OCI-LY3 (cell line): ENCODE measurements at regions not wholly inside any gene's neighbourhood (a gene's known extent, or its start where the extent isn't known, plus 50 kb on each side); places are given as distances from the start of the nearest gene placed in this dataset.

Experiments used
- H2AFZ ChIP-seq: fragments of 200-600, 300-600 bp; shearing (Covaris generic); 2 replicates; pipeline ENCODE4 v1.6.0; 2014; ENCODE audit warnings: antibody characterized with exemption, low read depth, low read length
- H3K27ac ChIP-seq: fragments of 200-600, 300-600 bp; sonication (generic); 2 replicates; pipeline ENCODE4 v1.5.1; 2014; ENCODE audit warnings: mild to moderate bottlenecking, low read length, moderate library complexity, mixed read lengths
- H3K27me3 ChIP-seq: fragments of 200-600, 300-600 bp; sonication (generic); 2 replicates; pipeline ENCODE4 v1.6.1; 2014; ENCODE audit warnings: low read depth, low read length, mixed read lengths
- H3K36me3 ChIP-seq: fragments of 200-600, 300-600 bp; sonication (generic); replicated peaks from 2 replicates; pipeline ENCODE3; 2014; ENCODE audit warnings: low read depth, low read length, mixed read lengths
- H3K4me1 ChIP-seq: fragments of 300-600, 200-600 bp; sonication (generic); 2 replicates; pipeline ENCODE4 v1.6.1; 2014; ENCODE audit warnings: low read length, mixed read lengths
- H3K4me2 ChIP-seq: fragments of 200-600, 300-600 bp; sonication (generic); 2 replicates; pipeline ENCODE4 v1.6.1; 2014; ENCODE audit warnings: low read length, mixed read lengths
- H3K4me3 ChIP-seq: fragments of 300-600, 200-600 bp; sonication (generic); 2 replicates; pipeline ENCODE4 v1.5.1; 2014; ENCODE audit warnings: antibody characterized with exemption, mild to moderate bottlenecking, low read length, moderate library complexity
- H3K79me2 ChIP-seq: fragments of 300-600, 200-600 bp; shearing (Covaris generic); 2 replicates; pipeline ENCODE4 v1.6.1; 2014; ENCODE audit warnings: mild to moderate bottlenecking, low read length, mixed read lengths
- H3K9ac ChIP-seq: fragments of 300-600, 200-600 bp; shearing (Covaris generic); 2 replicates; pipeline ENCODE4 v1.6.0; 2014; ENCODE audit warnings: mild to moderate bottlenecking, low read length, moderate library complexity
- H3K9me3 ChIP-seq: fragments of 200-600, 300-600 bp; shearing (Covaris generic); 2 replicates; pipeline ENCODE4 v1.6.1; 2014; ENCODE audit warnings: low read length, mixed read lengths; ENCODE audit not compliant: insufficient read depth
- H4K20me1 ChIP-seq: fragments of 200-600, 300-600 bp; sonication (generic); 2 replicates; pipeline ENCODE4 v1.6.1; 2016; ENCODE audit warnings: low read length, mixed read lengths; ENCODE audit not compliant: insufficient read depth
- EZH2phosphoT487 ChIP-seq: fragments of 200-600 bp; shearing (Covaris generic); IDR thresholded peaks from 2 replicates; pipeline ENCODE4 v1.6.1; 2018; ENCODE audit warnings: antibody characterized with exemption, mixed run types, low read depth
- TF ChIP-seq, protein P1 (sequence below): fragments of 200-600, 300-600 bp; sonication (generic); IDR thresholded peaks from 2 replicates; pipeline ENCODE4 v1.5.1; 2014; ENCODE audit warnings: antibody characterized with exemption, low read length, low read depth

DNA sequence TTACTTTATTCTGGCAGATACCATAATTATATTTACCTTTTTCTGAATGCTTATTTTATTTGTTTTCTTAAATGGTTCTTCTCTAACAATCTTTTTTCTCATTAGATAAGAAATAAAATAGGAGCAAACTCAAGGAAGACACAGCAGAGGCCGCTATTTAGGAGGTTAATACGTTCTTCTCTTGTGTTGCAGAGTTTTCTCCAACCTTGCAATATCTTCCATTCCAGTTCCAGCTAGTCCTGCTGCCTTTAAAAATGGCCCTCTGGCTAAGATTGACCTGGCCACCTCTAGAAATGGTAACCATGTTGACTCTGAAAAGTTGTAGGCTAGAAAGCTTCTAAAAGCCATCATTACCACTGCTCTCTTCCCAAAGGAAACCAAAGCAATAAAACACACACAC, 718.8 kb downstream of the MAT2B start:
- H3K27me3 ChIP-seq: no peaks in the 10 kb centered on the region
- no peak overlapping the region for H2AFZ ChIP-seq
- H3K9me3 ChIP-seq: no peaks in the 10 kb centered on the region
- H3K36me3 ChIP-seq: no peaks in the 10 kb centered on the region
- H3K4me2 ChIP-seq: no peak overlapping the region
- H3K4me1 ChIP-seq: no peaks in the 10 kb centered on the region
- no peaks in the 10 kb centered on the region for H3K79me2 ChIP-seq
- no peak overlapping the region for H3K27ac ChIP-seq
- no peak overlapping the region for H3K9ac ChIP-seq
- no peak for TF ChIP-seq EZH2phosphoT487
- TF ChIP-seq, protein P1, sequence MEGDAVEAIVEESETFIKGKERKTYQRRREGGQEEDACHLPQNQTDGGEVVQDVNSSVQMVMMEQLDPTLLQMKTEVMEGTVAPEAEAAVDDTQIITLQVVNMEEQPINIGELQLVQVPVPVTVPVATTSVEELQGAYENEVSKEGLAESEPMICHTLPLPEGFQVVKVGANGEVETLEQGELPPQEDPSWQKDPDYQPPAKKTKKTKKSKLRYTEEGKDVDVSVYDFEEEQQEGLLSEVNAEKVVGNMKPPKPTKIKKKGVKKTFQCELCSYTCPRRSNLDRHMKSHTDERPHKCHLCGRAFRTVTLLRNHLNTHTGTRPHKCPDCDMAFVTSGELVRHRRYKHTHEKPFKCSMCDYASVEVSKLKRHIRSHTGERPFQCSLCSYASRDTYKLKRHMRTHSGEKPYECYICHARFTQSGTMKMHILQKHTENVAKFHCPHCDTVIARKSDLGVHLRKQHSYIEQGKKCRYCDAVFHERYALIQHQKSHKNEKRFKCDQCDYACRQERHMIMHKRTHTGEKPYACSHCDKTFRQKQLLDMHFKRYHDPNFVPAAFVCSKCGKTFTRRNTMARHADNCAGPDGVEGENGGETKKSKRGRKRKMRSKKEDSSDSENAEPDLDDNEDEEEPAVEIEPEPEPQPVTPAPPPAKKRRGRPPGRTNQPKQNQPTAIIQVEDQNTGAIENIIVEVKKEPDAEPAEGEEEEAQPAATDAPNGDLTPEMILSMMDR: no peak
- H4K20me1 ChIP-seq: no peaks in the 10 kb centered on the region
- no peak overlapping the region for H3K4me3 ChIP-seq

DNA sequence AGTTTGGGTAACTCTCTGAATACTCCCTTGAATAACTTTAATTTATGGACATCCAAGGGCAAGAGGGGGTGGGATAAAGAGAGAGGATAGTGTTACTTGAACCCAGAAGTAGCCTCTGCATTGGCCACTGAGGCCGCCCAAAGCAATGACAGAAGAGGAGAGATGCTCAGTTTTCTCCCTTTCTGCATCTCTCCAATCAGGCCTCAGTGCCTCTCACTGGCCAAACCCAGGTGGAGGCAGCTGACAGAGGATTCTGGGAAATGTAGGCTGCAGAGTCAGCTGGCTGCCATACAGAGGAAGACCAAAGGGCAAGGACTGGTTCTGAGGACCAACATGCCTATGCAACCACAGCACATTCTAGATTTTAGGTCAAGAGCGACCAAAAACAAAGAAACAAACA, 719.4 kb downstream of the MAT2B start:
- Histone ChIP-seq H3K27me3 (no peaks in the 10 kb centered on the region), H3K27ac (no peak overlapping the region), H3K36me3 (no peaks in the 10 kb centered on the region), H2AFZ (no peak overlapping the region), H3K9ac (no peak overlapping the region), H3K9me3 (no peaks in the 10 kb centered on the region), H3K79me2 (no peaks in the 10 kb centered on the region), H3K4me2 (no peak overlapping the region), H3K4me3 (no peak overlapping the region), H3K4me1 (no peaks in the 10 kb centered on the region), H4K20me1 (no peaks in the 10 kb centered on the region)
- no peak for TF ChIP-seq EZH2phosphoT487
- TF ChIP-seq, protein P1: no peak

DNA sequence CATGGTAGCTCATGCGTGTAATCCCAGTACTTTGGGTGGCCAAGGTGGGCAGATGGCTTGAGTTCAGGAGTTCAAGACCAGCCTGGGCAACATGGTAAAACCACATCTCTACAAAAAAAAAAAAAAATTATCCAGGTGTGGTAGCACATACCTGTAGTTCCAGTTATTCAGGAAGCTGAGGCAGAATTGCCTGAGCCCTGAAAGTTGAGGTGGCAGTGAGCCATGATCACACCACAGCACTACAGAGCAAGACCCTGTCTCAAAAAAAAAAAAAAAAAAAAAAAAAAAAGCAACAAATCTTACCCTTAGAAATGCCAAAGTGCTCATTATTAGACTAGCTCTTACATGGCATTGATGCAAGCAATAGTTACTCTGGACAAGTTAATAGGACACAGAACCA, 724.9 kb downstream of the MAT2B start:
- H3K36me3 ChIP-seq: no peaks in the 10 kb centered on the region
- H3K27me3 ChIP-seq: no peaks in the 10 kb centered on the region
- no peaks in the 10 kb centered on the region for H3K4me1 ChIP-seq
- no peak overlapping the region for H3K4me2 ChIP-seq
- H3K27ac ChIP-seq: no peak overlapping the region
- TF ChIP-seq EZH2phosphoT487: no peak
- TF ChIP-seq, protein P1: no peak
- H3K79me2 ChIP-seq: no peaks in the 10 kb centered on the region
- no peak overlapping the region for H3K9ac ChIP-seq
- no peak overlapping the region for H2AFZ ChIP-seq
- no peaks in the 10 kb centered on the region for H3K9me3 ChIP-seq
- H4K20me1 ChIP-seq: no peaks in the 10 kb centered on the region
- H3K4me3 ChIP-seq: no peak overlapping the region

DNA sequence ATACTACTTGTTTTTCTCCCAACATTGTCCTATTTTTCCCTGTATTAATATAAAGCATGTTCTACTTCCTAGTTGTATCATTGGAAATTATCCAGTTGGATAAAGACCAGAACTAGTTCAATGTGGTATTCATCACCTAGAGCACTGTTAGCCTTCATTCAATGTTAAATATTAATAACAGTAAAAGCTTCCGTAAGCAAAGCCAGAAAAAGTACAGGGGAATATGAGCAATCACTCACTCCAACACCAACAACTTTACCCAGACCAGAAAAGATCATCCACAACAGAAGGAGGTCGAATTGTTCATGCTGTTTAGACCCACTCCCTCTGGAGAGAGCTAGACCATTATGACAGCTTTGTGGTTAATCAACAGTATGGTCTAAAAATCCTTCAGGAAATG, 728.4 kb downstream of the MAT2B start:
- no peaks in the 10 kb centered on the region for H3K79me2 ChIP-seq
- H3K4me2 ChIP-seq: no peak overlapping the region
- H3K36me3 ChIP-seq: no peaks in the 10 kb centered on the region
- no peak overlapping the region for H3K4me3 ChIP-seq
- no peak for TF ChIP-seq EZH2phosphoT487
- TF ChIP-seq, protein P1: no peak
- H3K27ac ChIP-seq: no peak overlapping the region
- H2AFZ ChIP-seq: no peak overlapping the region
- H3K9ac ChIP-seq: no peak overlapping the region
- H3K4me1 ChIP-seq: no peaks in the 10 kb centered on the region
- H3K9me3 ChIP-seq: no peaks in the 10 kb centered on the region
- no peaks in the 10 kb centered on the region for H4K20me1 ChIP-seq
- H3K27me3 ChIP-seq: no peaks in the 10 kb centered on the region
